Calu3 (cell line): ENCODE measurements at regions not wholly inside any gene's neighbourhood (a gene's known extent, or its start where the extent isn't known, plus 50 kb on each side); places are given as distances from the start of the nearest gene placed in this dataset.

Experiments
- BruUV-seq: library from RNA; stranded (reverse); fragments of 400-500 nt; replicated peaks from 2 replicates; lab custom pipeline; 2021; lab: Mats Ljungman, UMichigan
- CTCF ChIA-PET: fragments of 300-600 bp; sonication (Branson Sonifier 250); formaldehyde crosslinking; loops from one replicate; lab custom pipeline; 2022; ENCODE audit warnings: antibody characterized with exemption; lab: Charles Lee
- DNase-seq: peaks from one replicate; pipeline ENCODE4 v3.0.0; 2022
- H3K27ac Mint-ChIP-seq: one replicate; pipeline ENCODE4 v1.8.0; 2022; ENCODE audit warnings: mixed read lengths; ENCODE audit not compliant: unreplicated experiment
- H3K27me3 Mint-ChIP-seq: one replicate; pipeline ENCODE4 v1.8.0; 2022; ENCODE audit warnings: mixed read lengths; ENCODE audit not compliant: unreplicated experiment
- H3K36me3 Mint-ChIP-seq: one replicate; pipeline ENCODE4 v1.8.0; 2022; ENCODE audit warnings: mild to moderate bottlenecking, moderate library complexity, mixed read lengths; ENCODE audit not compliant: insufficient read depth, unreplicated experiment
- H3K4me1 Mint-ChIP-seq: one replicate; pipeline ENCODE4 v1.8.0; 2022; ENCODE audit warnings: mild to moderate bottlenecking, low read depth, mixed read lengths; ENCODE audit not compliant: unreplicated experiment
- H3K4me3 Mint-ChIP-seq: one replicate; pipeline ENCODE4 v1.8.0; 2022; ENCODE audit warnings: mild to moderate bottlenecking, low read depth, moderate library complexity, mixed read lengths; ENCODE audit not compliant: unreplicated experiment
- H3K9me3 Mint-ChIP-seq: one replicate; pipeline ENCODE4 v1.8.0; 2022; ENCODE audit warnings: low read depth, mixed read lengths; ENCODE audit not compliant: unreplicated experiment
- CTCF ChIP-seq: fragments of 200-600 bp; IDR thresholded peaks from one replicate; pipeline ENCODE4 v1.8.0; 2022; ENCODE audit warnings: antibody characterized with exemption; ENCODE audit not compliant: unreplicated experiment
- intact Hi-C: fragments of 100-400 bp; cut with micrococcal nuclease; formaldehyde crosslinking; loops from one replicate; pipeline ENCODE4 v1.10.0; 2022; ENCODE audit not compliant: unreplicated experiment

GRCh38 chr4:72909461-72909860, 160.1 kb downstream of the COX18 start:
- BruUV-seq = no TSS peak
- intact Hi-C loops = loop anchor here (2.0 kb wide), 1 partner anchor 405 kb away; no protein-coding TSS in a partner anchor
- TF ChIP-seq CTCF = no peak
- no peak overlapping the region for H3K27ac Mint-ChIP-seq
- no peak overlapping the region for H3K4me3 Mint-ChIP-seq
- H3K4me1 Mint-ChIP-seq = no peaks in the 10 kb centered on the region
- peaks cover 14% of the 10 kb centered on the region for H3K27me3 Mint-ChIP-seq
- H3K9me3 Mint-ChIP-seq = no peaks in the 10 kb centered on the region
- CTCF ChIA-PET = interaction anchor here (0.5 kb wide), 1 partner anchor 562 kb away, joined by 6 read pairs; no protein-coding TSS in a partner anchor
- DNase-seq = peak; percentile 4
- no peaks in the 10 kb centered on the region for H3K36me3 Mint-ChIP-seq

- no TSS peak for BruUV-seq
Observed at GRCh38 chr4:72902354-72902753, 167.2 kb downstream of the COX18 start.

DNA sequence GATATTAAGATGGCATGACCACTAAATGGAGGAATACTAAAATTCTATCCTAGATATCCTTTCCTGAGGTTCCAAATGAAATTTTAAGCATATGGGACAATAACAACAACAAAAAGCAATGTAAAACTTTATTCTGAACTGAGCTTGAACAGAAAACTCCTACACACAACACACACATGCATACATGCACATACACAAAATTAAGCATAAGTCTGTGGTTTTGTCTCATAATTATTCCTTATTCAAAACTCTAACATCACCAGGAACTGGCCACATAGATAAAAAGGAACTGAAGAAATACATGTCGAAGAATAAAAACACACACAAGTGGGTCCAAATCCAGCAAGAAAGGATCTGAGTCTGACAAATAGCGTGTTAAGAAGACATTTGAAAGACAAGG, 168.0 kb downstream of the COX18 start:
- TF ChIP-seq CTCF = no peak
- Mint-ChIP-seq H3K36me3 (no peaks in the 10 kb centered on the region), H3K27me3 (no peaks in the 10 kb centered on the region), H3K4me1 (no peaks in the 10 kb centered on the region), H3K9me3 (no peaks in the 10 kb centered on the region), H3K4me3 (no peak overlapping the region), H3K27ac (no peak overlapping the region)
- no TSS peak for BruUV-seq
- CTCF ChIA-PET = no interaction called here
- intact Hi-C loops = no loop called here
- DNase-seq = no peak

More at GRCh38 chr4:72902354-72902753, 167.2 kb downstream of the COX18 start:
- CTCF ChIA-PET = no interaction called here
- Mint-ChIP-seq H3K27me3 (no peaks in the 10 kb centered on the region), H3K27ac (no peak overlapping the region), H3K4me3 (no peak overlapping the region), H3K9me3 (no peaks in the 10 kb centered on the region), H3K36me3 (no peaks in the 10 kb centered on the region), H3K4me1 (no peaks in the 10 kb centered on the region)
- DNase-seq = no peak
- intact Hi-C loops = no loop called here
- no peak for TF ChIP-seq CTCF

DNA sequence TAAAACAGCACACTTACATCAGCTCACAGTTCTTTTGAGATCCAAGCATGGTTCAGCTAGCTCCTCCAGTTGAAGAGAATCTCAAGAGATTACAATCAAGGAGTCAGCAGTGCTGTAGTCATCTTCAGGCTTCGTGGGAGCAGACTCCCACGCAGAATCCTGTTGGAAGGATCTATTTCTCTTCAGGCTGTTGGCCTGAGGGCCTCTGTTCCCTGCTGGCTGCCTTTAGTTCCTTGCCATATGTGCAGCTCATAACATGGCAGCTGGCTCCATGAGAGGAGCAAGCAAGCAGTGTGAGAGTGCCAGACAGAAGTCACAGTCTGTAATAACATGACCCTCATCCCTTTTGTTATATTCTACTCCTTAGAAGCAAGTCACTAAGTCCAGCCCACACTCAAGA, 168.6 kb downstream of the COX18 start:
- TF ChIP-seq CTCF = no peak
- CTCF ChIA-PET = no interaction called here
- Mint-ChIP-seq H3K27ac (no peak overlapping the region), H3K4me3 (no peak overlapping the region), H3K9me3 (no peaks in the 10 kb centered on the region), H3K4me1 (no peaks in the 10 kb centered on the region), H3K36me3 (no peaks in the 10 kb centered on the region), H3K27me3 (no peaks in the 10 kb centered on the region)
- no peak for DNase-seq
- no TSS peak for BruUV-seq
- intact Hi-C loops = no loop called here
